HepG2 (cell line): ENCODE measurements at regions not wholly inside any gene's neighbourhood (a gene's known extent, or its start where the extent isn't known, plus 50 kb on each side); places are given as distances from the start of the nearest gene placed in this dataset.
"Not testable (repeated sequence)": the region's sequence is repeated elsewhere in the genome, so short reads cannot be mapped to it uniquely, and the experiment has no call there.

Experiments used
- ATAC-seq: fragments of 200-7000 bp; cut with Tn5 transposase; 3 replicates; pipeline ENCODE4 v1.9.1; 2020; ENCODE audit warnings: mild to moderate bottlenecking, moderate library complexity
- BruUV-seq: library from RNA; stranded (reverse); fragments of 400-500 nt; replicated peaks from 2 replicates; lab custom pipeline; 2021; lab: Mats Ljungman, UMichigan
- CTCF ChIA-PET: fragments of 300-600 bp; formaldehyde crosslinking; extraction: SDS; loops from one replicate; lab custom pipeline; 2021; ENCODE audit warnings: low total read pairs, inconsistent platforms, low intra/inter-chr PET ratio; lab: Yijun Ruan, JAX
- POLR2A ChIA-PET: fragments of 350-600 bp; sonication (Branson Sonifier 250); formaldehyde crosslinking; loops from one replicate; lab custom pipeline; 2020; ENCODE audit warnings: antibody characterized with exemption, inconsistent platforms; lab: Yijun Ruan, JAX
- DNase-seq: peaks from one replicate; pipeline ENCODE4 v3.0.0-alpha.2; 2015; ENCODE audit warnings: low spot score
- FAIRE-seq: peaks from 3 replicates; lab custom pipeline; 2011; peaks lifted over from hg19 to GRCh38; lab: Jason Lieb, UNC
- H2AFZ ChIP-seq: one replicate; pipeline ENCODE4 v1.6.1; 2011; ENCODE audit warnings: low read length, inconsistent platforms
- H3K27ac ChIP-seq: fragments of 300-600 bp; 3 replicates; pipeline ENCODE4 v1.8.0; 2011; ENCODE audit warnings: mixed run types, mild to moderate bottlenecking, mixed read lengths, low read length, inconsistent platforms; ENCODE audit not compliant: insufficient read depth; ENCODE audit errors: extremely low read length
- H3K27me3 ChIP-seq, 2 experiments: fragments of 200-600 bp in 1 of 2; 2 replicates in 1 of 2; 3 replicates in 1 of 2; pipeline versions ENCODE4 v1.6.0 to v1.8.0; 2011; ENCODE audit warnings: low read length in 2 of 2, mild to moderate bottlenecking in 2 of 2, moderate library complexity in 2 of 2, inconsistent platforms in 1 of 2; ENCODE audit not compliant: insufficient read depth in 2 of 2, control insufficient read depth in 1 of 2
- H3K36me3 ChIP-seq, 2 experiments: fragments of 200-600 bp in 1 of 2; replicated peaks in 1 of 2; 2 replicates in 1 of 2; 3 replicates in 1 of 2; pipeline versions ENCODE4 v1.5.1 to v1.8.0; 2011; ENCODE audit warnings: low read length in 2 of 2, inconsistent platforms in 1 of 2; ENCODE audit not compliant: insufficient read depth in 2 of 2, control insufficient read depth in 1 of 2
- H3K4me1 ChIP-seq: 2 replicates; pipeline ENCODE4 v1.5.1; 2012; ENCODE audit warnings: low read length, inconsistent platforms; ENCODE audit not compliant: insufficient read depth
- H3K4me2 ChIP-seq: 2 replicates; pipeline ENCODE4 v1.6.0; 2011; ENCODE audit warnings: low read depth, low read length, inconsistent platforms
- H3K4me3 ChIP-seq, 3 experiments: fragments of 200-600 bp in 1 of 3; sonication (generic), shearing (Covaris generic) in 1 of 3; replicated peaks in 1 of 3; 2 replicates each; pipeline ENCODE4 v1.5.1; 2011 to 2016; ENCODE audit warnings: low read length in 3 of 3, inconsistent platforms in 2 of 3, low read depth in 2 of 3, mild to moderate bottlenecking in 2 of 3, control low read depth in 1 of 3, mixed read lengths in 1 of 3; ENCODE audit not compliant: insufficient read depth in 1 of 3
- H3K79me2 ChIP-seq: one replicate; pipeline ENCODE4 v1.6.1; 2011; ENCODE audit warnings: low read length, inconsistent platforms; ENCODE audit not compliant: insufficient read depth
- H3K9ac ChIP-seq: 2 replicates; pipeline ENCODE4 v1.6.0; 2011; ENCODE audit warnings: mild to moderate bottlenecking, low read depth, low read length, inconsistent platforms; ENCODE audit not compliant: insufficient read depth
- H3K9me3 ChIP-seq: 2 replicates; pipeline ENCODE4 v1.5.1; 2012; ENCODE audit warnings: mild to moderate bottlenecking, low read length
- H4K20me1 ChIP-seq: 2 replicates; pipeline ENCODE4 v1.6.0; 2011; ENCODE audit warnings: inconsistent platforms, mild to moderate bottlenecking, low read length, moderate library complexity; ENCODE audit not compliant: insufficient read depth
- E2F5 ChIP-seq: sonication (generic); formaldehyde crosslinking; conservative IDR thresholded peaks from 2 replicates; pipeline ENCODE4 v1.4.0; 2020; ENCODE audit warnings: missing genetic modification reagents
- HBP1 ChIP-seq: IDR thresholded peaks from 2 replicates; pipeline ENCODE4 v1.6.1; 2016; ENCODE audit warnings: low read depth, control low read depth
- IKZF1 ChIP-seq: fragments of 450-650 bp; IDR thresholded peaks from 2 replicates; pipeline ENCODE4 v1.7.1; 2016
- MAFG ChIP-seq: sonication (generic); formaldehyde crosslinking; IDR thresholded peaks from 2 replicates; pipeline ENCODE4 v1.5.1; 2020; ENCODE audit warnings: mild to moderate bottlenecking, missing genetic modification reagents
- PRDM10 ChIP-seq: sonication (generic); formaldehyde crosslinking; IDR thresholded peaks from 2 replicates; pipeline ENCODE4 v1.4.0; 2020; ENCODE audit warnings: low read depth, missing genetic modification reagents
- ZNF558 ChIP-seq: sonication (generic); formaldehyde crosslinking; IDR thresholded peaks from 2 replicates; pipeline ENCODE4 v1.9.0; 2022; ENCODE audit warnings: mild to moderate bottlenecking, missing genetic modification reagents, borderline replicate concordance
- ZNF589 ChIP-seq: sonication (generic); formaldehyde crosslinking; conservative IDR thresholded peaks from 2 replicates; pipeline ENCODE4 v1.8.0; 2022; ENCODE audit warnings: mild to moderate bottlenecking, moderate library complexity, missing genetic modification reagents
- WGBS: methylation state at CpG from one replicate; pipeline ENCODE4 v1.1.6; 2017; ENCODE audit warnings: low lambda C conversion rate; 5-methylcytosine and 5-hydroxymethylcytosine counted together
- in situ Hi-C: cut with HindIII; loops from 2 replicates; pipeline ENCODE4 v1.10.0; 2017; ENCODE audit warnings: low pct_unique_long_range_greater_than_20kb; ENCODE audit not compliant: extremely low pct_ligation_motif_present
- intact Hi-C: fragments of 100-400 bp; cut with micrococcal nuclease; formaldehyde crosslinking; loops from one replicate; pipeline ENCODE4 v1.10.0; 2022; ENCODE audit not compliant: unreplicated experiment

- TF ChIP-seq ZNF589 (CRISPR knock-in tag) (no peak), PRDM10 (CRISPR knock-in tag) (no peak), E2F5 (CRISPR knock-in tag) (no peak), ZNF558 (CRISPR knock-in tag) (no peak), IKZF1 (no peak), HBP1 (CRISPR knock-in tag) (no peak), MAFG (no peak)
- TF ChIP-seq, all 625 proteins: peak for 0
Measured at GRCh38 chr14:104401785-104402184, 177.8 kb upstream of the C14orf180 start (continued).

- BruUV-seq, intact Hi-C loops, H4K20me1 ChIP-seq, H3K36me3 ChIP-seq, FAIRE-seq, H3K79me2 ChIP-seq, H3K4me3 ChIP-seq, POLR2A ChIA-PET, DNase-seq, H3K4me1 ChIP-seq, H3K27ac ChIP-seq, H3K9ac ChIP-seq, H2AFZ ChIP-seq, H3K4me2 ChIP-seq, CTCF ChIA-PET, in situ Hi-C loops, ATAC-seq: not testable (repeated sequence)
- peaks cover 23% of the 10 kb centered on the region for H3K9me3 ChIP-seq
- 13% methylated on average over 3 of the region's 4 CpGs for WGBS
- peaks cover 7 to 23% of the 10 kb centered on the region in 2 experiments for H3K27me3 ChIP-seq
Measured at GRCh38 chr14:104402303-104402702, 177.3 kb upstream of the C14orf180 start.
